Hepatocyte (in vitro differentiated cells): ENCODE measurements at regions not wholly inside any gene's neighbourhood (a gene's known extent, or its start where the extent isn't known, plus 50 kb on each side); places are given as distances from the start of the nearest gene placed in this dataset.

Source experiments
- DNase-seq: peaks from one replicate; pipeline ENCODE4 v3.0.0-alpha.2; 2016; ENCODE audit warnings: low spot score
- H2AFZ ChIP-seq: fragments of 200-600 bp; sonication (generic); 2 replicates; pipeline ENCODE4 v1.6.0; 2016; ENCODE audit warnings: antibody characterized with exemption, mild to moderate bottlenecking
- H3K27ac ChIP-seq: fragments of 200-600 bp; sonication (generic); 2 replicates; pipeline ENCODE4 v1.5.1; 2016; ENCODE audit warnings: mild to moderate bottlenecking
- H3K27me3 ChIP-seq: fragments of 200-600 bp; sonication (generic); 2 replicates; pipeline ENCODE4 v1.6.1; 2016
- H3K36me3 ChIP-seq: fragments of 200-600 bp; sonication (generic); replicated peaks from 2 replicates; pipeline ENCODE4 v1.5.1; 2016; ENCODE audit warnings: low read depth; ENCODE audit not compliant: insufficient read depth
- H3K4me1 ChIP-seq: fragments of 200-600 bp; sonication (generic); 2 replicates; pipeline ENCODE4 v1.5.1; 2016; ENCODE audit warnings: mild to moderate bottlenecking, moderate library complexity; ENCODE audit not compliant: insufficient read depth
- H3K4me2 ChIP-seq: fragments of 200-600 bp; sonication (generic); 2 replicates; pipeline ENCODE4 v1.6.0; 2016
- H3K4me3 ChIP-seq: fragments of 200-600 bp; sonication (generic); 2 replicates; pipeline ENCODE4 v1.5.1; 2016; ENCODE audit warnings: mild to moderate bottlenecking
- H3K79me2 ChIP-seq: fragments of 200-600 bp; sonication (generic); 2 replicates; pipeline ENCODE4 v1.6.0; 2017; ENCODE audit warnings: mild to moderate bottlenecking
- H3K9me2 ChIP-seq: fragments of 200-600 bp; sonication (generic); replicated peaks from 2 replicates; pipeline ENCODE4 v1.6.0; 2017; ENCODE audit warnings: mild to moderate bottlenecking; ENCODE audit not compliant: insufficient read depth
- H3K9me3 ChIP-seq: fragments of 200-600 bp; sonication (generic); 2 replicates; pipeline ENCODE4 v1.5.1; 2016; ENCODE audit warnings: low read depth, mild to moderate bottlenecking
- H4K20me1 ChIP-seq: fragments of 200-600 bp; sonication (generic); 2 replicates; pipeline ENCODE4 v1.6.0; 2016; ENCODE audit warnings: mild to moderate bottlenecking; ENCODE audit not compliant: insufficient read depth, poor library complexity, severe bottlenecking
- EZH2 ChIP-seq: fragments of 200-600 bp; sonication (generic); IDR thresholded peaks from 2 replicates; pipeline ENCODE4 v1.6.1; 2016; ENCODE audit warnings: antibody characterized with exemption, mild to moderate bottlenecking, borderline replicate concordance
- EZH2phosphoT487 ChIP-seq: fragments of 200-600 bp; sonication (generic); IDR thresholded peaks from one replicate; pipeline ENCODE4 v1.6.1; 2018; ENCODE audit warnings: antibody characterized with exemption, mild to moderate bottlenecking, low read depth, moderate library complexity; ENCODE audit not compliant: unreplicated experiment, severe bottlenecking
- WGBS: methylation state at CpG from one replicate; pipeline ENCODE4 v1.1.6; 2016; ENCODE audit warnings: low lambda C conversion rate; ENCODE audit errors: missing lambda C conversion rate; 5-methylcytosine and 5-hydroxymethylcytosine counted together
- TF ChIP-seq, protein P1 (sequence below): fragments of 200-600 bp; sonication (generic); IDR thresholded peaks from 2 replicates; pipeline ENCODE4 v1.5.1; 2016; ENCODE audit warnings: antibody characterized with exemption, mild to moderate bottlenecking; ENCODE audit not compliant: poor library complexity

DNA sequence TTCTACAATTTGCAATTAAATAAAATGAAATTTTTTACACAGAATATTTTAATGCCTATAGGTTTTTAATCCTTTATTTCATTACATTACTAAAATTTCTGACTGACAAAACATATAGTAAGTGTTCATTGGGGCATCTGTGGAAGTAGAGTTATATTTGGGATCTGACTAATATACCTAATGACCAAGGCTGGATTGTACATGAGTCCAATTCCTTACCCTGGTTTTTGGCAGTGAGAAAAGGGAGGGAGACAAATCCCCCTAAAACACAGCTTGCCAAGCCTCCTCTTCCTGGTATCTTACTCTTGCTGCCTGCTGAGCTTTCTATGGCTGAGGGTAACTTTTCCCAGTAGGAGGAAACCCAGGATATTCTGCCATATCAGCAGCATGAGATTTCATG lies 149.4 kb upstream of the CDH20 start:
- Histone ChIP-seq H3K9me2 (no peaks in the 10 kb centered on the region), H3K27ac (no peak overlapping the region), H3K4me1 (no peaks in the 10 kb centered on the region), H3K4me3 (no peak overlapping the region), H3K27me3 (no peaks in the 10 kb centered on the region), H3K36me3 (no peaks in the 10 kb centered on the region), H2AFZ (no peak overlapping the region), H4K20me1 (no peaks in the 10 kb centered on the region), H3K9me3 (no peaks in the 10 kb centered on the region), H3K79me2 (no peaks in the 10 kb centered on the region), H3K4me2 (no peak overlapping the region)
- no peak for DNase-seq
- no peak for TF ChIP-seq EZH2phosphoT487
- TF ChIP-seq EZH2, result no peak

DNA sequence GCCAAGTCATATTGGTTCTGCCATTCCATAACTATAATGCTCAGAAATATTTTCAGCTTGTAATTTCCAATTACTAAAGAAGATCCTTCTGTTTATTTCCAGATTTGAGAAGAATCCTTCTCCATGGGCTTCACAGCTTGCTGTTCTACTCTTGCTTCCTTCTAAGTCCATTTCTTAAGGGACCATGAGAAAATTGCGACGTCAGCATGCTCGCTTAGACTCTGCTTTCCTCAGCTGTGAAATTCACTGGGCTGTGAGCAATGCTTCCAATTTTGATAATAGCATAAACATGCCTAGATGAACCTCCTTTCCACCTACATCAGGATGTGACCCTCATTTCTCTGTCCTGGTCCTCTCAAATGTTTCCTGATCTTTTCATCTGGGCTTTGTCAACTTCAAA lies 145.3 kb upstream of the CDH20 start:
- no peaks in the 10 kb centered on the region for H3K4me1 ChIP-seq
- H3K27ac ChIP-seq, result no peak overlapping the region
- TF ChIP-seq EZH2, result no peak
- TF ChIP-seq EZH2phosphoT487, result no peak
- TF ChIP-seq, protein P1, sequence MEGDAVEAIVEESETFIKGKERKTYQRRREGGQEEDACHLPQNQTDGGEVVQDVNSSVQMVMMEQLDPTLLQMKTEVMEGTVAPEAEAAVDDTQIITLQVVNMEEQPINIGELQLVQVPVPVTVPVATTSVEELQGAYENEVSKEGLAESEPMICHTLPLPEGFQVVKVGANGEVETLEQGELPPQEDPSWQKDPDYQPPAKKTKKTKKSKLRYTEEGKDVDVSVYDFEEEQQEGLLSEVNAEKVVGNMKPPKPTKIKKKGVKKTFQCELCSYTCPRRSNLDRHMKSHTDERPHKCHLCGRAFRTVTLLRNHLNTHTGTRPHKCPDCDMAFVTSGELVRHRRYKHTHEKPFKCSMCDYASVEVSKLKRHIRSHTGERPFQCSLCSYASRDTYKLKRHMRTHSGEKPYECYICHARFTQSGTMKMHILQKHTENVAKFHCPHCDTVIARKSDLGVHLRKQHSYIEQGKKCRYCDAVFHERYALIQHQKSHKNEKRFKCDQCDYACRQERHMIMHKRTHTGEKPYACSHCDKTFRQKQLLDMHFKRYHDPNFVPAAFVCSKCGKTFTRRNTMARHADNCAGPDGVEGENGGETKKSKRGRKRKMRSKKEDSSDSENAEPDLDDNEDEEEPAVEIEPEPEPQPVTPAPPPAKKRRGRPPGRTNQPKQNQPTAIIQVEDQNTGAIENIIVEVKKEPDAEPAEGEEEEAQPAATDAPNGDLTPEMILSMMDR, result no peak
- no peak for DNase-seq
- no peaks in the 10 kb centered on the region for H3K79me2 ChIP-seq
- no peak overlapping the region for H3K4me3 ChIP-seq
- 92% methylated on average over 3 of the region's 3 CpGs for WGBS
- H3K9me2 ChIP-seq, result no peaks in the 10 kb centered on the region
- no peaks in the 10 kb centered on the region for H3K9me3 ChIP-seq
- H2AFZ ChIP-seq, result no peak overlapping the region
- H3K4me2 ChIP-seq, result no peak overlapping the region
- no peaks in the 10 kb centered on the region for H4K20me1 ChIP-seq
- no peaks in the 10 kb centered on the region for H3K27me3 ChIP-seq
- no peaks in the 10 kb centered on the region for H3K36me3 ChIP-seq

DNA sequence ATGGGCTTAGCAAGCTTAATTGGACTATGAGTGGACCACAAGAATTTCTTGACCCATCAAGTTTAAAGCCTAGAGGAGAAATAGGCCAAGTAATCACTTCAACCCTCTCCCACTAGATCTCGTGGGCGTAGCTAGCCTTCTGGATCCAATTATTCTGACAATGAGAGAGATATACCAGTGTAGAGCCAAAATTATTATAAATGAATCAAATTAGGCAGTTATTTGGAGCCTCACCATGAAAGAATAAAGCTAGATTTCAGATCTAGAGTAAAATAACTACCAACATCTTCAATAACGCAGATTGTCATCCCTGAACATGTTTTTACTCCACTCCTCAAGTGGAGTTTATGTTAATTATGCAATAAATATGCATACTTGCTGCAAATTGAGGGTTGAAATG lies 143.9 kb upstream of the CDH20 start:
- Histone ChIP-seq H2AFZ (no peak overlapping the region), H4K20me1 (no peaks in the 10 kb centered on the region), H3K79me2 (no peaks in the 10 kb centered on the region), H3K9me3 (no peaks in the 10 kb centered on the region), H3K36me3 (no peaks in the 10 kb centered on the region), H3K4me3 (no peak overlapping the region), H3K27me3 (no peaks in the 10 kb centered on the region), H3K27ac (no peak overlapping the region), H3K4me1 (no peaks in the 10 kb centered on the region), H3K9me2 (no peaks in the 10 kb centered on the region), H3K4me2 (no peak overlapping the region)
- WGBS, result 73% methylated on average over 3 of the region's 3 CpGs
- no peak for TF ChIP-seq EZH2phosphoT487
- TF ChIP-seq EZH2, result no peak
- TF ChIP-seq, protein P1, result no peak
- DNase-seq, result no peak

DNA sequence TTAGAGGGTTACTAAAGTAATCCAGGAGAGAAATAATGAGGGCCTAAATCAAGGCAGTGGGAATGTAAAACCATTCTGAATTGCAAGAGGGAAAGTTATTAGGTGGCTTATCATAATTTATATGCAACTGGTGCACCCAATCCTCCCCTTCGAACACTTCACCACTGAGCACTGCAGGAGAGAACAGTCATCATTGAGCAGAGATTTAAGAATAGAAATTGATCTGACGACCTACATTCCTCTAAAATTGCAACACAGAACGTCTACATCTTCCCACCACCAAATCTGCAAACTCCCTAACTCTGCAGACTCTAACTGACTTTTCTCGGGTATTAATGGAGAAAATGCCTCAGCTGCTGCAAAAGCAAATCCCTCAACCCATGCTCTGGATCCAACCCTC lies 138.5 kb upstream of the CDH20 start:
- Histone ChIP-seq H3K27ac (no peak overlapping the region), H4K20me1 (no peaks in the 10 kb centered on the region), H3K4me3 (no peak overlapping the region), H2AFZ (no peak overlapping the region), H3K4me1 (no peaks in the 10 kb centered on the region), H3K36me3 (no peaks in the 10 kb centered on the region), H3K9me2 (no peaks in the 10 kb centered on the region), H3K4me2 (no peak overlapping the region), H3K79me2 (no peaks in the 10 kb centered on the region), H3K27me3 (no peaks in the 10 kb centered on the region), H3K9me3 (no peaks in the 10 kb centered on the region)
- 94% methylated on average over 4 of the region's 4 CpGs for WGBS
- DNase-seq, result no peak
- TF ChIP-seq EZH2 (no peak), EZH2phosphoT487 (no peak)
- TF ChIP-seq, protein P1, result no peak
